ENCODE measurements at regions not wholly inside any gene's neighbourhood (a gene's known extent, or its start where the extent isn't known, plus 50 kb on each side); places are given as distances from the start of the nearest gene placed in this dataset.

GRCh38 chr16:77594799-77595596 lies 127.3 kb upstream of the NUDT7 start:
- no peak for DNase-seq

- DNase-seq: no peak
Measured at GRCh38 chr16:77596261-77596660, 126.1 kb upstream of the NUDT7 start.

GRCh38 chr16:77599793-77600415 lies 122.4 kb upstream of the NUDT7 start:
- peak in 1 of 2 donors; percentile 21 for DNase-seq

GRCh38 chr16:77600555-77600954 lies 121.8 kb upstream of the NUDT7 start:
- DNase-seq: no peak

GRCh38 chr16:77603656-77604055 lies 118.7 kb upstream of the NUDT7 start:
- DNase-seq: no peak

GRCh38 chr16:77610496-77610895 lies 111.8 kb upstream of the NUDT7 start:
- DNase-seq: no peak

- no peak for DNase-seq
Measured at GRCh38 chr16:77611386-77611785, 110.9 kb upstream of the NUDT7 start.

- DNase-seq: no peak
Measured at GRCh38 chr16:77612596-77612995, 109.7 kb upstream of the NUDT7 start.

- no peak for DNase-seq
Measured at GRCh38 chr16:77613095-77613494, 109.2 kb upstream of the NUDT7 start.

GRCh38 chr16:77617553-77617952 lies 104.8 kb upstream of the NUDT7 start:
- DNase-seq: no peak

GRCh38 chr16:77617996-77618395 lies 104.3 kb upstream of the NUDT7 start:
- DNase-seq: no peak

- no peak for DNase-seq
Measured at GRCh38 chr16:77618951-77619350, 103.4 kb upstream of the NUDT7 start.

- no peak for DNase-seq
Measured at GRCh38 chr16:77624085-77624484, 98.2 kb upstream of the NUDT7 start.

GRCh38 chr16:77636615-77637014 lies 85.7 kb upstream of the NUDT7 start:
- DNase-seq: no peak

GRCh38 chr16:77637940-77638339 lies 84.4 kb upstream of the NUDT7 start:
- DNase-seq: no peak

GRCh38 chr16:77643176-77643575 lies 79.1 kb upstream of the NUDT7 start:
- no peak for DNase-seq

GRCh38 chr16:77645764-77646163 lies 76.5 kb upstream of the NUDT7 start:
- no peak for DNase-seq

- no peak for DNase-seq
Measured at GRCh38 chr16:77647726-77648125, 74.6 kb upstream of the NUDT7 start.

GRCh38 chr16:77650761-77651160 lies 71.6 kb upstream of the NUDT7 start:
- no peak for DNase-seq

GRCh38 chr16:77652399-77652798 lies 69.9 kb upstream of the NUDT7 start:
- DNase-seq: no peak

GRCh38 chr16:77657016-77657415 lies 65.3 kb upstream of the NUDT7 start:
- DNase-seq: no peak

GRCh38 chr16:77660311-77660710 lies 62.0 kb upstream of the NUDT7 start:
- no peak for DNase-seq

- no peak for DNase-seq
Measured at GRCh38 chr16:77662246-77662645, 60.1 kb upstream of the NUDT7 start.

- no peak for DNase-seq
Measured at GRCh38 chr16:77663711-77664110, 58.6 kb upstream of the NUDT7 start.

GRCh38 chr16:77666771-77667170 lies 55.5 kb upstream of the NUDT7 start:
- no peak for DNase-seq
